ENCODE measurements at regions not wholly inside any gene's neighbourhood (a gene's known extent, or its start where the extent isn't known, plus 50 kb on each side); places are given as distances from the start of the nearest gene placed in this dataset.
"Not testable (repeated sequence)": the region's sequence is repeated elsewhere in the genome, so short reads cannot be mapped to it uniquely, and the experiment has no call there.

- Histone ChIP-seq H3K36me3 (ENCODE audit: control insufficient read depth in 2 of 3, insufficient read depth in 3 of 3, low read length in 3 of 3) (no peaks in the 10 kb centered on the region), H3K9ac (ENCODE audit: low read length in 3 of 3) (no peak overlapping the region), H3K27me3 (ENCODE audit: control insufficient read depth, insufficient read depth, low read length) (no peaks in the 10 kb centered on the region), H3K4me3 (ENCODE audit: low read length in 3 of 3) (no peak overlapping the region), H3K4me1 (ENCODE audit: control insufficient read depth in 2 of 3, insufficient read depth in 2 of 3, low read depth in 1 of 3, low read length in 3 of 3) (no peaks in the 10 kb centered on the region), H3K27ac (ENCODE audit: low read depth in 2 of 2, low read length in 2 of 2) (no peak overlapping the region), H3K9me3 (ENCODE audit: control insufficient read depth in 2 of 3, insufficient read depth in 1 of 3, low read length in 3 of 3) (no peaks in the 10 kb centered on the region)
- no peak for TF ChIP-seq CTCF (IDR thresholded peaks at IDR 0.05; ENCODE audit: borderline replicate concordance, extremely low read depth, insufficient read depth)
- DNase-seq = no peak
- FAIRE-seq = no peak
- intact Hi-C loops (cut with DNase I) = no loop called here
These were observed 266.8 kb upstream of the SMIM21 start for GRCh38 chr18:75694292-75694691.

GRCh38 chr18:75691483-75691882 lies 264.0 kb upstream of the SMIM21 start:
- H3K27me3 ChIP-seq (ENCODE audit: control insufficient read depth, insufficient read depth, low read length) = no peaks in the 10 kb centered on the region
- no peak overlapping the region for H3K27ac ChIP-seq (ENCODE audit: low read depth in 2 of 2, low read length in 2 of 2)
- no peak for TF ChIP-seq CTCF (IDR thresholded peaks at IDR 0.05; ENCODE audit: borderline replicate concordance, extremely low read depth, insufficient read depth)
- H3K9me3 ChIP-seq (ENCODE audit: control insufficient read depth in 2 of 3, insufficient read depth in 1 of 3, low read length in 3 of 3) = no peaks in the 10 kb centered on the region
- no peak overlapping the region for H3K9ac ChIP-seq (ENCODE audit: low read length in 3 of 3)
- intact Hi-C loops (cut with DNase I) = no loop called here
- FAIRE-seq (no peak), DNase-seq (no peak)
- H3K4me3 ChIP-seq (ENCODE audit: low read length in 3 of 3) = no peak overlapping the region
- no peaks in the 10 kb centered on the region for H3K36me3 ChIP-seq (ENCODE audit: control insufficient read depth in 2 of 3, insufficient read depth in 3 of 3, low read length in 3 of 3)
- H3K4me1 ChIP-seq (ENCODE audit: control insufficient read depth in 2 of 3, insufficient read depth in 2 of 3, low read depth in 1 of 3, low read length in 3 of 3) = no peaks in the 10 kb centered on the region

- intact Hi-C loops (cut with DNase I); H3K27me3 ChIP-seq (ENCODE audit: control insufficient read depth, insufficient read depth, low read length); H3K9me3 ChIP-seq (ENCODE audit: control insufficient read depth in 2 of 3, insufficient read depth in 1 of 3, low read length in 3 of 3); H3K4me3 ChIP-seq (ENCODE audit: low read length in 3 of 3); H3K4me1 ChIP-seq (ENCODE audit: control insufficient read depth in 2 of 3, insufficient read depth in 2 of 3, low read depth in 1 of 3, low read length in 3 of 3); H3K9ac ChIP-seq (ENCODE audit: low read length in 3 of 3); FAIRE-seq; DNase-seq; H3K27ac ChIP-seq (ENCODE audit: low read depth in 2 of 2, low read length in 2 of 2); H3K36me3 ChIP-seq (ENCODE audit: control insufficient read depth in 2 of 3, insufficient read depth in 3 of 3, low read length in 3 of 3): not testable (repeated sequence)
These were observed 262.8 kb upstream of the SMIM21 start for GRCh38 chr18:75690283-75690682.

- no peaks in the 10 kb centered on the region for H3K4me1 ChIP-seq (ENCODE audit: control insufficient read depth in 2 of 3, insufficient read depth in 2 of 3, low read depth in 1 of 3, low read length in 3 of 3)
- FAIRE-seq (no peak), DNase-seq (no peak)
- no peak for TF ChIP-seq CTCF (IDR thresholded peaks at IDR 0.05; ENCODE audit: borderline replicate concordance, extremely low read depth, insufficient read depth)
- no peaks in the 10 kb centered on the region for H3K9me3 ChIP-seq (ENCODE audit: control insufficient read depth in 2 of 3, insufficient read depth in 1 of 3, low read length in 3 of 3)
- H3K27ac ChIP-seq (ENCODE audit: low read depth in 2 of 2, low read length in 2 of 2) = no peak overlapping the region
- no peaks in the 10 kb centered on the region for H3K27me3 ChIP-seq (ENCODE audit: control insufficient read depth, insufficient read depth, low read length)
- intact Hi-C loops (cut with DNase I) = no loop called here
- no peaks in the 10 kb centered on the region for H3K36me3 ChIP-seq (ENCODE audit: control insufficient read depth in 2 of 3, insufficient read depth in 3 of 3, low read length in 3 of 3)
- no peak overlapping the region for H3K9ac ChIP-seq (ENCODE audit: low read length in 3 of 3)
- H3K4me3 ChIP-seq (ENCODE audit: low read length in 3 of 3) = no peak overlapping the region
These were observed 260.1 kb upstream of the SMIM21 start for GRCh38 chr18:75687626-75688025.

All from kidney (tissue), 13 donors.